ENCODE measurements at regions not wholly inside any gene's neighbourhood (a gene's known extent, or its start where the extent isn't known, plus 50 kb on each side); places are given as distances from the start of the nearest gene placed in this dataset.

DNA sequence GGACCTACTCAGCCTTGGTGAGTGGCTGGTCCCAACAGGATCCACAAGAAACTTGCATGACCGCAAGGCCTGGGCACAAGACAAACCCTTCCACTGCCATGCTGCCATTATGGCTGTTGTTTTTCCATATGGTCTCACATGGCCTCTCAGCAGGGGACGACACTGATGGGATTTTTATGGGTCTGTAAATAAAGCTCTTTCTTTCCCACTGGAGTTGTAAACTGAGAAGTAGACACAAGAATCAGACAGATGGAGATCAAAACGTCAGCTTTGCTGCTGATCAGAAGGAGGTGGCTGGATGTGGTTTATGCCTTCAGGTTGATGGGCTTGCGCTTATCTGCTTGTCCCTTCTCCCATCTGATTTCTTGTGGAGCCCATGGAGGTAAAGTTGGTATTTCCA lies 138.1 kb upstream of the KCNJ6 start:
- TF ChIP-seq, protein P1, sequence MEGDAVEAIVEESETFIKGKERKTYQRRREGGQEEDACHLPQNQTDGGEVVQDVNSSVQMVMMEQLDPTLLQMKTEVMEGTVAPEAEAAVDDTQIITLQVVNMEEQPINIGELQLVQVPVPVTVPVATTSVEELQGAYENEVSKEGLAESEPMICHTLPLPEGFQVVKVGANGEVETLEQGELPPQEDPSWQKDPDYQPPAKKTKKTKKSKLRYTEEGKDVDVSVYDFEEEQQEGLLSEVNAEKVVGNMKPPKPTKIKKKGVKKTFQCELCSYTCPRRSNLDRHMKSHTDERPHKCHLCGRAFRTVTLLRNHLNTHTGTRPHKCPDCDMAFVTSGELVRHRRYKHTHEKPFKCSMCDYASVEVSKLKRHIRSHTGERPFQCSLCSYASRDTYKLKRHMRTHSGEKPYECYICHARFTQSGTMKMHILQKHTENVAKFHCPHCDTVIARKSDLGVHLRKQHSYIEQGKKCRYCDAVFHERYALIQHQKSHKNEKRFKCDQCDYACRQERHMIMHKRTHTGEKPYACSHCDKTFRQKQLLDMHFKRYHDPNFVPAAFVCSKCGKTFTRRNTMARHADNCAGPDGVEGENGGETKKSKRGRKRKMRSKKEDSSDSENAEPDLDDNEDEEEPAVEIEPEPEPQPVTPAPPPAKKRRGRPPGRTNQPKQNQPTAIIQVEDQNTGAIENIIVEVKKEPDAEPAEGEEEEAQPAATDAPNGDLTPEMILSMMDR (IDR thresholded peaks at IDR 0.05; ENCODE audit: low read depth, low read length) = no peak
- no peak for DNase-seq (ENCODE audit: low read depth in 2 of 2)
- H3K4me3 ChIP-seq (replicated peaks in 1 of 2; ENCODE audit: low read depth in 2 of 2, low read length in 2 of 2) = no peak overlapping the region

DNA sequence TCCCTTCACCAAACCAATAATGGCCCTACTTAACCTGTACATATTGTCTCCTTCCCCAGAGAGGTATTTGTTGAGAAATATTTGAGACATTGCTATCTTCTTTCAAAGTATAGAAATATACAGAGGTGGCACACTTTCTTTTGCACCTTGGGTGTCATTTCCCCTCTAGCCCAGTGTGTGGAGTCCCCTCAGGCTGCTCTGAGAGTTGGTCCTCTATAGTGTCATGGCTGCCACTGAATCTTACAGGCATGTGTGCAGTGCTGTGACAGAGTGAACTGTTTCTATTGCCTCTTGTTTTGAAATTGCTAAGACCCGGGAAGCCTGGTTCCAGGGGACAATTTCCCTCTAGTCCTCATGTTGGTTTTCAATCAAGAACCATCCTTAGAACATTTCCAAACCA lies 140.2 kb upstream of the KCNJ6 start:
- TF ChIP-seq, protein P1 (IDR thresholded peaks at IDR 0.05; ENCODE audit: low read depth, low read length) = no peak
- DNase-seq (ENCODE audit: low read depth in 2 of 2) = no peak
- no peak overlapping the region for H3K4me3 ChIP-seq (replicated peaks in 1 of 2; ENCODE audit: low read depth in 2 of 2, low read length in 2 of 2)

DNA sequence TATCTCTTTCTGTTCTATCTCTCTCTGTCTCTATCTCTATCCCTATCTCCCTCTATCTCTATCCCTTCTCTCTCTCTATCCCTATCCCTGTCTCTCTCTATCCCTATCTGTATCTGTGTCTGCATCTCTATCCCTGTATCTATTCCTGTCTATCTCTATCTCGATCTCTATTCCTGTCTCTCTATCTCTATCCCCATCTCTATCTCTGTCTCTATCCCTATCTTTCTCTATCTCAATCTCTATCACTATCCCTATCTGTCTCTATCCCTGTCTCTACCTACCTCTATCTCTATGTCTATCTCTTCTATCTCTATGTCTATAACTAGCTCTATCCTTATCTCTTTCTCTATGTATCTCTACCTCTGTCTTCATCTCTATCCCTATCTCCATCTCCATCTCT lies 141.4 kb upstream of the KCNJ6 start:
- H3K4me3 ChIP-seq (replicated peaks in 1 of 2; ENCODE audit: low read depth in 2 of 2, low read length in 2 of 2) = no peak overlapping the region
- DNase-seq (ENCODE audit: low read depth in 2 of 2) = no peak
- TF ChIP-seq, protein P1 (IDR thresholded peaks at IDR 0.05; ENCODE audit: low read depth, low read length) = no peak

DNA sequence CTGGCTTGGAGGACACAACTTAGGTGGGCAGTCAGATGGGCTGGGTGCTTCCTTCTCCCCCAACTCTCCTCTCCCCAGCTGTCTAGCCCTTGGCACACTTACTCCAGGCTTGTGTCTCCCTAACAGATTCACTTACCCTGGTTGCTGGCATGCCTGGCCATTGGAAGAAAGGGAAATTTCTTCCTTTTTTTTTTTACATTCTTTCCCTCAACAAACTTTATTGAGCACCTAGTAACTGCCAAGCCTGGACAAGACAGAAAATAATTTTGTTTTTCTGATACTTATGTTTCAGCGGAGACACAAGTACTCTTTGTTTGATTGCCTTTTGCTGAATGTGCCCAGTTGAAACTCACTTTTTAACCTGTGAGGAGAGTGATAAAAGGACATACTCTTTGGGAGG lies 144.3 kb upstream of the KCNJ6 start:
- TF ChIP-seq, protein P1 (IDR thresholded peaks at IDR 0.05; ENCODE audit: low read depth, low read length) = no peak
- no peak for DNase-seq (ENCODE audit: low read depth in 2 of 2)
- H3K4me3 ChIP-seq (replicated peaks in 1 of 2; ENCODE audit: low read depth in 2 of 2, low read length in 2 of 2) = no peak overlapping the region

DNA sequence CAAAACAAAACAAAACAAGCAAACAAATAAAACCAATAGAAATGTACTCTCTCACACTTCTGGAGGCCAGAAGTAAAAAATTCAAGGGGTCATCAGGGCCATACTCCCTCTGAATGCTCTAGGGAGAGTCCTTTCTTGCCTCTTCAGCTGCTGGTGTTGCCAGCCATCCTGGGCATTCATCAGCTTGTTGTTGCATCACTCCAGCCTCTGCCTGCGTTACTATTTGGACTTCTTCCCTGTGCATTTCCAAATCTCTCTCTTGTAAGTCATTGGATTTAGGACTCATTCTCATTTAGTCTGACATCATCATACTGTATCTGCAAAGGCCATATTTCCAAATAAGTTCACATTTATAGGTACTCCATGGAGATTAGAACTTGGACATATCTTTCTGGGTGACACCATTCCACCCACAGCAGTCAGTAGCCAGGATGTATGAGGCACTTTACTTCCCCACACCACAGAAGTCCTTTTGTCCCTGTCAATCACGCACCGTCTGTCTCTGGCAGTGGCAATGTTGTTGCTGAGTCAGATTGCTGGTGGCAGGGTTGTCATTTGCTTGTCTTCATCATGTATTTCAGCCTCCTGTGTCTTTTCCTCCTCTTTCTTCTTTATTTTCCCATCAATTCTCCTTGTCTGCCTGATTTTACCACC lies 151.0 kb upstream of the KCNJ6 start:
- H3K4me3 ChIP-seq (replicated peaks in 1 of 2; ENCODE audit: low read depth in 2 of 2, low read length in 2 of 2) = no peak overlapping the region
- peak; percentile 17 to 27 for DNase-seq (ENCODE audit: low read depth in 2 of 2)
- TF ChIP-seq, protein P1 (IDR thresholded peaks at IDR 0.05; ENCODE audit: low read depth, low read length) = no peak

DNA sequence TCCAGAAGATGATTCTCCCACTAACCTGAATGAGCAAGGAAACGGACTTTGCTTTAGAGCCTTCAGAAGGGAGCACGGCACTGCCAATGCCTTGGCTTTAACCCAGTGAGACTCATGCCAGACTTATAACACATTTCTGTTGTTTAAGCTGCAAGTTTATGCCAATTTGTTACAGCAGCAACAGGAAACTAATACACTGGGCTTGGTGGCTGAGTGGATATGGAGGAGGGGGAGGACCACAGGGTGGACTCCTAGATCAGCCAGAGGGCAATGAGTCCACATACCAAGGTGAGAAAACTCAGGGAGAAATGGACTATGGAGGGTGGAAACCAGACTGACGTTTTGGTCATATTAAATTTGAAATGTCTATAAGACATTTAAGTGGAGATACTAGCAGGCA lies 156.2 kb upstream of the KCNJ6 start:
- no peak overlapping the region for H3K4me3 ChIP-seq (replicated peaks in 1 of 2; ENCODE audit: low read depth in 2 of 2, low read length in 2 of 2)
- DNase-seq (ENCODE audit: low read depth in 2 of 2) = no peak
- TF ChIP-seq, protein P1 (IDR thresholded peaks at IDR 0.05; ENCODE audit: low read depth, low read length) = no peak
